Loucy (cell line): ENCODE measurements at regions not wholly inside any gene's neighbourhood (a gene's known extent, or its start where the extent isn't known, plus 50 kb on each side); places are given as distances from the start of the nearest gene placed in this dataset.

Source experiments
- EZH2phosphoT487 ChIP-seq: fragments of 200-600 bp; IDR thresholded peaks from 2 replicates; pipeline ENCODE4 v1.6.1; 2018; ENCODE audit warnings: antibody characterized with exemption, mild to moderate bottlenecking, moderate library complexity, borderline replicate concordance
- TF ChIP-seq, protein P1 (sequence below): fragments of 200-600 bp; sonication (generic); conservative IDR thresholded peaks from 2 replicates; pipeline ENCODE4 v1.5.1; 2014; ENCODE audit warnings: mild to moderate bottlenecking, antibody characterized with exemption, low read length

DNA sequence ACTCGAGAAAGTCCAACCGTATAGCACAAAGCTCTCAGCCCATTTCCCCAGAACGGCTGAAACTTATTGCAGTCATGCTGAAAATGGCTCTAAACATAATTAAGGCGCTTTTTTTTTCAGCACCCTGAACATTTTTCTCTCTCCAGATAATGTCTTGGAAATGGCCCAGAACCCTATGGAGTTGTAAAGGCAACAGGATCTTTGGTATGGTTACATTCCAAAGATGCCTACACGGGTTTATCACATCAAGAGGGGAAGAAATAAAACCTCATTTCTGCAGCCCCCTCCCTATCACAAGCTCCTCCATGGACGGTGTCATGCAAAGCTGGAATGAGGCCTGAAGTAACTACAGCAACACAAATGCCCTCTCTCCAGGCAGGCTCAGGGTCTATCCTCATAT, 126.4 kb upstream of the GALNT2 start:
- TF ChIP-seq, protein P1, sequence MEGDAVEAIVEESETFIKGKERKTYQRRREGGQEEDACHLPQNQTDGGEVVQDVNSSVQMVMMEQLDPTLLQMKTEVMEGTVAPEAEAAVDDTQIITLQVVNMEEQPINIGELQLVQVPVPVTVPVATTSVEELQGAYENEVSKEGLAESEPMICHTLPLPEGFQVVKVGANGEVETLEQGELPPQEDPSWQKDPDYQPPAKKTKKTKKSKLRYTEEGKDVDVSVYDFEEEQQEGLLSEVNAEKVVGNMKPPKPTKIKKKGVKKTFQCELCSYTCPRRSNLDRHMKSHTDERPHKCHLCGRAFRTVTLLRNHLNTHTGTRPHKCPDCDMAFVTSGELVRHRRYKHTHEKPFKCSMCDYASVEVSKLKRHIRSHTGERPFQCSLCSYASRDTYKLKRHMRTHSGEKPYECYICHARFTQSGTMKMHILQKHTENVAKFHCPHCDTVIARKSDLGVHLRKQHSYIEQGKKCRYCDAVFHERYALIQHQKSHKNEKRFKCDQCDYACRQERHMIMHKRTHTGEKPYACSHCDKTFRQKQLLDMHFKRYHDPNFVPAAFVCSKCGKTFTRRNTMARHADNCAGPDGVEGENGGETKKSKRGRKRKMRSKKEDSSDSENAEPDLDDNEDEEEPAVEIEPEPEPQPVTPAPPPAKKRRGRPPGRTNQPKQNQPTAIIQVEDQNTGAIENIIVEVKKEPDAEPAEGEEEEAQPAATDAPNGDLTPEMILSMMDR = no peak
- no peak for TF ChIP-seq EZH2phosphoT487
